Uterus (tissue), 3 donors: ENCODE measurements at regions not wholly inside any gene's neighbourhood (a gene's known extent, or its start where the extent isn't known, plus 50 kb on each side); places are given as distances from the start of the nearest gene placed in this dataset.

Experiments
- DNase-seq, 2 donors: peaks; one replicate each; pipeline ENCODE4 v3.0.0-alpha.2; 2019 to 2020
- H3K27ac ChIP-seq, 2 donors: fragments of 200-600 bp; sonication (generic); 1 replicate in 1 of 2; 2 replicates in 1 of 2; pipeline ENCODE4 v1.5.1; 2016 to 2018
- H3K27me3 ChIP-seq, 2 donors: fragments of 200-600 bp; sonication (generic); one replicate each; pipeline ENCODE4 v1.5.1; 2018 to 2019; ENCODE audit warnings: control low read depth in 1 of 2
- H3K36me3 ChIP-seq, 2 donors: fragments of 200-600 bp; sonication (generic); one replicate each; pipeline ENCODE4 v1.5.1; 2019; ENCODE audit warnings: control low read depth in 1 of 2
- H3K4me1 ChIP-seq, 2 donors: fragments of 200-600 bp; sonication (generic); one replicate each; pipeline ENCODE4 v1.5.1; 2018 to 2019; ENCODE audit warnings: control low read depth in 1 of 2
- H3K4me3 ChIP-seq, 2 donors: fragments of 200-600 bp; sonication (generic); 1 replicate in 1 of 2; 2 replicates in 1 of 2; pipeline ENCODE4 v1.5.1; 2018 to 2019; ENCODE audit warnings: mild to moderate bottlenecking in 1 of 2
- H3K9me3 ChIP-seq, 2 donors: fragments of 200-600 bp; sonication (generic); one replicate each; pipeline ENCODE4 v1.5.1; 2019; ENCODE audit warnings: control low read depth in 1 of 2
- POLR2A ChIP-seq, 2 donors: fragments of 450-650 bp; IDR thresholded peaks; one replicate each; pipeline ENCODE4 v1.6.1; 2016; ENCODE audit warnings: antibody characterized with exemption in 2 of 2, mild to moderate bottlenecking in 1 of 2, moderate library complexity in 1 of 2
- intact Hi-C: fragments of 100-400 bp; cut with DNase I; formaldehyde crosslinking; loops from one replicate; pipeline ENCODE4 v1.15.1; 2023; ENCODE audit warnings: low total_unique reads
- TF ChIP-seq, protein P1 (sequence below), 4 experiments: fragments of 200-600 bp in 2 of 4; fragments of 450-650 bp in 2 of 4; sonication (generic) in 2 of 4; IDR thresholded peaks; one replicate each; pipeline ENCODE4 v1.5.1; 2016 to 2019; ENCODE audit warnings: antibody characterized with exemption in 4 of 4, mild to moderate bottlenecking in 2 of 4, moderate library complexity in 1 of 4
- donor health status: DM: yes; HTN: yes; CAD: no.

DNA sequence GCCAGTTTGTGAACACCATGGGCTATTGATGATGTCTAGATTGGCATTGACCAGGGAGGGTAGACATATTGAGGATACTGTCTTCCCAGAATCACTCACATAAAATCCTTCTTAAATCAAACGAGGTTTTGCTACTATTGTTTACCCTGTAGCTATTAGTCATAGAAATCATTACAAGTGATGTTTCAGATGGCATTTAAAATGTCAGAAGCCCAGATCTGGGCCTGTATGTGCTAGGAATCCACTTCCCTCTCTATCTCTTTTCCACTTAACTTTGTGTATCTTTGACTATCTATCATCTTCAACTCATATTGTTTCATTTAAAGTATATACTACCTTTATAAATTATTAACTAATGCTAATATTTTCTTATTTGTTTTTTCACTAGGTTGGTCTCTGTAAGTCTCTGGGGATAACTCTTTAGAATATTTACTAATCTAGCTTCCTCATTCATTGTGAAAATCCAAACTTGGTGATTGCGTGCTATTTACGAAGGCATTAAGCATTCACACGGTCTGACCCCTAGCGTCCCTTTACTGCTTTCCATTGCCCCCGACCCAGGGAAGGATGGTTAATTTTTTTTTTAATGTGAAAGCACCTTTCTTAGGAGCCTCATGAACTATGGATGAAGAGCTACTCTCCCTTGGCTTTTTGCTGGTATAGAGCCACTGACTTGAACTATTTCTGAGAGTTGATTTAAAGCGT lies 281.8 kb downstream of the GPATCH2 start:
- Histone ChIP-seq H3K27ac (no peak overlapping the region), H3K9me3 (no peaks in the 10 kb centered on the region), H3K4me3 (no peak overlapping the region), H3K36me3 (no peaks in the 10 kb centered on the region), H3K27me3 (no peaks in the 10 kb centered on the region), H3K4me1 (no peaks in the 10 kb centered on the region)
- TF ChIP-seq POLR2A (IDR thresholded peaks at IDR 0.05), result no peak
- TF ChIP-seq, protein P1, sequence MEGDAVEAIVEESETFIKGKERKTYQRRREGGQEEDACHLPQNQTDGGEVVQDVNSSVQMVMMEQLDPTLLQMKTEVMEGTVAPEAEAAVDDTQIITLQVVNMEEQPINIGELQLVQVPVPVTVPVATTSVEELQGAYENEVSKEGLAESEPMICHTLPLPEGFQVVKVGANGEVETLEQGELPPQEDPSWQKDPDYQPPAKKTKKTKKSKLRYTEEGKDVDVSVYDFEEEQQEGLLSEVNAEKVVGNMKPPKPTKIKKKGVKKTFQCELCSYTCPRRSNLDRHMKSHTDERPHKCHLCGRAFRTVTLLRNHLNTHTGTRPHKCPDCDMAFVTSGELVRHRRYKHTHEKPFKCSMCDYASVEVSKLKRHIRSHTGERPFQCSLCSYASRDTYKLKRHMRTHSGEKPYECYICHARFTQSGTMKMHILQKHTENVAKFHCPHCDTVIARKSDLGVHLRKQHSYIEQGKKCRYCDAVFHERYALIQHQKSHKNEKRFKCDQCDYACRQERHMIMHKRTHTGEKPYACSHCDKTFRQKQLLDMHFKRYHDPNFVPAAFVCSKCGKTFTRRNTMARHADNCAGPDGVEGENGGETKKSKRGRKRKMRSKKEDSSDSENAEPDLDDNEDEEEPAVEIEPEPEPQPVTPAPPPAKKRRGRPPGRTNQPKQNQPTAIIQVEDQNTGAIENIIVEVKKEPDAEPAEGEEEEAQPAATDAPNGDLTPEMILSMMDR (IDR thresholded peaks at IDR 0.05), result no peak
- DNase-seq, result no peak
- intact Hi-C loops, result no loop called here

DNA sequence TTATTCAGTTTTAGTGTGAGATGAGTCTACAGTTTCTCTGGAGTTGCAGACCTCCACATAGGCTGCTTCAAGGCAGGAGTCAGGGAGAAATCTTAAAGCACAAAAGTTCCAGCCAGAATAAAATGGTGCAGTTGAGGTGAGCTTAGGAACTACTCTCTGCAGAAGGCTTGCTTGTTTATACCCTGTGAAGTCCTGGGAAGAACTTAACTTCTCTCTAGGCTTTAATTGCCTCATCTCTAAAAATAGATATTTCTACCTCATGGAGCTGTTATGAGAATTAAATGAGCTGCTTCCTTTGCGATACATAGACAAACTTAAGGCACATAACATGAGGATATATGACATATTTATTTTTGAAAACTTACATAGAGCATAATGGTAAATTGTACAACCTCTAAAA lies 286.2 kb downstream of the GPATCH2 start:
- Histone ChIP-seq H3K4me3 (no peak overlapping the region), H3K27me3 (no peaks in the 10 kb centered on the region), H3K4me1 (no peaks in the 10 kb centered on the region), H3K27ac (no peak overlapping the region), H3K36me3 (no peaks in the 10 kb centered on the region), H3K9me3 (no peaks in the 10 kb centered on the region)
- TF ChIP-seq, protein P1 (IDR thresholded peaks at IDR 0.05), result no peak
- no peak for TF ChIP-seq POLR2A (IDR thresholded peaks at IDR 0.05)
- intact Hi-C loops, result no loop called here
- no peak for DNase-seq

DNA sequence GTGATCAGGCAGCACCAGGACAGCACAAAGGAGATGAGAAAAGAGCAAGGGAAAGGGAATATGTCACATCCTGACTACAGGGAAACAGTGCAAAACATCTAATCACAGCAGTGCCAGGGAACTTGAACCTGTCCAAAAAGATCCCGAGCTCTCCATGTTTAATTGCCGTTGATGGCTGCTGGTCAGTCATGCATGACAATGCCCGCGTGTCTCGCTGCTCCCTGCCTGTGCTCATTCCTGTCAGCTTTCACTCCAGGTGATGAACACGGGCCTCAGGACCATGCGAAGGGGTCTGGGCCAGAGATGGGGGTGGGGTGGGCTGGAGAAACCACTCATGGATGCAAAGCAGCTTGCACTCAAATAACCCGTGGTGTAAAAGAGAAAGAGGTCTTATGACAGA lies 287.0 kb downstream of the GPATCH2 start:
- intact Hi-C loops, result no loop called here
- DNase-seq, result no peak
- no peak for TF ChIP-seq POLR2A (IDR thresholded peaks at IDR 0.05)
- TF ChIP-seq, protein P1 (IDR thresholded peaks at IDR 0.05), result no peak
- Histone ChIP-seq H3K27ac (no peak overlapping the region), H3K4me3 (no peak overlapping the region), H3K27me3 (no peaks in the 10 kb centered on the region), H3K36me3 (no peaks in the 10 kb centered on the region), H3K9me3 (no peaks in the 10 kb centered on the region), H3K4me1 (no peaks in the 10 kb centered on the region)

DNA sequence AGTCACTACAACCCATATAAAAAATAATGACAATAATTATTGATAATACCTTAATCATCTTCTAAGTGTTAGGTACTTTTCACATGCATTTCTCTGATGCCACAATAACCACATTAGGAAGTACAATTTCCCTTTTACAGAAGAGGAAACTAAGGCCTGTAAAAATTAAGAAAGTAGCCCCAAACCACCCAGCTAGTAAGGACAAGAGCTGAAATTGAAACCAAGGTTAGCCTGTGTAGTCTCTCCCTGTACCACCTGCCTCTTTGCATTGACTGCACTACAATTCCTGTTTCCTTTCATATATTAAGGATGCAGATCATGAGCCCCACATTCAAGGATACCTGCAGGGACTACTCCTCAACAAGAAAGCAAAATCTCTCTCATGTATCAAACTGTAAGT lies 288.8 kb downstream of the GPATCH2 start:
- no peaks in the 10 kb centered on the region for H3K9me3 ChIP-seq
- DNase-seq, result no peak
- H3K27ac ChIP-seq, result no peak overlapping the region
- no peaks in the 10 kb centered on the region for H3K27me3 ChIP-seq
- no peaks in the 10 kb centered on the region for H3K4me1 ChIP-seq
- intact Hi-C loops, result no loop called here
- TF ChIP-seq, protein P1 (IDR thresholded peaks at IDR 0.05), result no peak
- TF ChIP-seq POLR2A (IDR thresholded peaks at IDR 0.05), result no peak
- H3K4me3 ChIP-seq, result no peak overlapping the region
- no peaks in the 10 kb centered on the region for H3K36me3 ChIP-seq

DNA sequence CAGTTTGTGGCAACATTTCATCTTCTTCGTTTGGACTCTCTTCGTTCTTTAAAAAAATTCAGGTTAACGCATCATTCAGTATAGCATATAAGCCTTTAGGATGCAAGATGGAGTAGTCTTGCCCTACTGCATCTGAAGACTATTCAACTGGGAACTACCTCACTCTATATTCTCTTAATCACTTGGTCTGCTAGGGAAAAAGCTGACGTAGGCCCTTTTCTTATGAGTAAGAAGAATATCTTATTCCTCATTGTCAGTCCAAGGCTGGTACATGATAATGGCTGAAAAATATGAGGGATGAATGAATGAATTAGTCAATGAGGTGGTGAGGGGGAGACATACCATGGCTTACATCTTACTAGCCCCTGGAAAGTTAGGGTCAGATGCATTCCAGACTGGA lies 294.2 kb downstream of the GPATCH2 start:
- H3K27me3 ChIP-seq, result no peaks in the 10 kb centered on the region
- no peak for DNase-seq
- H3K4me3 ChIP-seq, result no peak overlapping the region
- no peaks in the 10 kb centered on the region for H3K36me3 ChIP-seq
- TF ChIP-seq POLR2A (IDR thresholded peaks at IDR 0.05), result no peak
- TF ChIP-seq, protein P1 (IDR thresholded peaks at IDR 0.05), result no peak
- intact Hi-C loops, result no loop called here
- H3K4me1 ChIP-seq, result no peaks in the 10 kb centered on the region
- no peaks in the 10 kb centered on the region for H3K9me3 ChIP-seq
- no peak overlapping the region for H3K27ac ChIP-seq
